Epithelial cell of prostate (primary cell): ENCODE measurements at regions not wholly inside any gene's neighbourhood (a gene's known extent, or its start where the extent isn't known, plus 50 kb on each side); places are given as distances from the start of the nearest gene placed in this dataset.

Source experiments
- DNase-seq: peaks from one replicate; pipeline ENCODE4 v3.0.0-alpha.2; 2011; ENCODE audit warnings: low read depth, low spot score
- H3K27ac ChIP-seq: fragments of 450-650 bp; 2 replicates; pipeline ENCODE4 v1.5.1; 2017; ENCODE audit warnings: mild to moderate bottlenecking

- DNase-seq: no peak
- no peak overlapping the region for H3K27ac ChIP-seq
Observed at GRCh38 chr14:99079061-99079727, 192.8 kb downstream of the BCL11B start.

- no peak for DNase-seq
- H3K27ac ChIP-seq: no peak overlapping the region
Observed at GRCh38 chr14:99080306-99080705, 191.7 kb downstream of the BCL11B start.

DNA sequence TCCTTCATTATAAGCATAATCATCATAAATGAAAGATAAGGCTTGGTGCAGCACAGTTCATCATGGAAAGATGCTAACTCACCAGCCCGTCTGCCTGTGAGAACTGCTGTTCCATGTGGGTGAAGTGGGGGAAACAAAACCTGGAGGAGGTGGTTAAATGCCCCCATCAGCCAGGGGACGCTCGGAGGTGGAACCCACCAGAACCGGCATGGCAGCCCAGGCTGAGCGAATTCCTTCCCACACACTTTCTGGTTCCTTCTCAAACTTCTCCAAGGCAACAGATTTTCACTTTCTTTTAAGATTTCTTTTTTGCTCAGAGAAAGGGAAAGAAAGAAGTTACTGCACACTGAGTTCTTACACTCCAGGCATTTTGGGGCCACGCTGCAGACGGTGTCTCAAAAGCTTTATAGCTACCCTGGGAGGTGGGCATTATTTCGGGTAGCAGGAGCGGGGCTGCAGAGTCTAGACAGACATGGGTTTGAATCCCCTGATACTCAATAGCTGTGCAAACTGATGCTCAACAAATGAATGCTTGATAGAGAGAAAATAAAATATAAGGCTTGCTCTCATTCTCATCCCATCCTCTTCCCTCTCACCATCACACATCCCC is 190.7 kb downstream of the BCL11B start:
- no peak for DNase-seq
- no peak overlapping the region for H3K27ac ChIP-seq

- no peak overlapping the region for H3K27ac ChIP-seq
- DNase-seq: no peak
Observed at GRCh38 chr14:99081880-99082279, 190.1 kb downstream of the BCL11B start.

- H3K27ac ChIP-seq: no peak overlapping the region
- DNase-seq: no peak
Observed at GRCh38 chr14:99093532-99094517, 178.2 kb downstream of the BCL11B start.

DNA sequence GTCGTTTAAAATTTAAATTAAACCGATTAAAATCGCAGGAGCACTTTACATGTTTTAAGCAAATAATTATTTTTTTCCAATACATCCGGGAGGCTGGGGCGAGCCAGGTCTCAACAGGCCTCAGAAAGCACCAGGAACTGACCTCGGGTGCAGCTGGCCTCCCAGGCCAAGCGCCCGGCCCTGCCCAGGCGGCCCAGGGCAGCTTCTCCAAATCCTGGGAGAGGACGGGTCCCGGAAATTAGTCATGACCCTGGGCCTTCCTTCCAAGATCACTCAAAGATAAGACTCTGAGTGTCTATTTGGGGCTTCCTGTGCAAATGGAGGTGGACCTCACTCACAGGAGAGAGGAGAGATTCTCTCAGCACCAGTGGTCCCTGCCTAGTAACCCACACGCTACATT is 177.1 kb downstream of the BCL11B start:
- no peak overlapping the region for H3K27ac ChIP-seq
- no peak for DNase-seq

- no peak for DNase-seq
- no peak overlapping the region for H3K27ac ChIP-seq
Observed at GRCh38 chr14:99095369-99095768, 176.6 kb downstream of the BCL11B start.

- no peak overlapping the region for H3K27ac ChIP-seq
- no peak for DNase-seq
Observed at GRCh38 chr14:99098199-99098598, 173.8 kb downstream of the BCL11B start.

DNA sequence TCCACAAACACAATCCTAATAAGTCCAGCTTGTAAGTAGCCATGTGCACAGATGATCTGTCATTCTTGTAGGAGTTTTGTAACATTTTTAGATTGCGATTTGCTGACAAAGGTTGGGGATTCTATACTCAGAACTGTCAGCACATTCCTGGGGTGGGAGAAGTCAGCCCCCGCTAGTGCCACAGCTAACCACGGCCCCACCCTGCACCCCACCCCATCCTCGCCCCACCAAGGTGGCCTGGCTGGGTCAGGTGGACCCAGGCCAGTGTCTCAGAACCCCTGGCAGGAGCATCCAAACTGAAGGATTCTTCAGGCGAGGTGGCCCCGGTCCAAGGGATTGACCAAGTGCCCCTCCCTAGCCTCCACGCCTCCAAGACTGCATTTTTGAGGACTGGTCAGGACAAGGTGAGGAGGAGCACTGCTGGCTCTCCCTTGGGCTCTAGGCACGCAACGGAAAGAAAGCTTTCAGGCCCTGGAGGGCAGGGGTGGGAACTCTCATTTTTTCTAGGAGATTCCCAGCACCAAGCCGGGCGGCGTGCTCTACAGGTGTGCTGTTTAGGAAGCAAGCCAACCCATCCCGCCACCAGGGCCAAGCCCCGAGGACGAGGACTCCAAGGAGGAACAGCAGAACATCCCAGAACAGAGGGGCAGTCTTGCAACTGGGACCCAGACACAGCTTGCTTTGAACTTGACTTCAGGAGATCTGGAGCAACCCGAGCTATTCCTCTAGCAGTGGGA is 172.8 kb downstream of the BCL11B start:
- H3K27ac ChIP-seq: no peak overlapping the region
- no peak for DNase-seq

DNA sequence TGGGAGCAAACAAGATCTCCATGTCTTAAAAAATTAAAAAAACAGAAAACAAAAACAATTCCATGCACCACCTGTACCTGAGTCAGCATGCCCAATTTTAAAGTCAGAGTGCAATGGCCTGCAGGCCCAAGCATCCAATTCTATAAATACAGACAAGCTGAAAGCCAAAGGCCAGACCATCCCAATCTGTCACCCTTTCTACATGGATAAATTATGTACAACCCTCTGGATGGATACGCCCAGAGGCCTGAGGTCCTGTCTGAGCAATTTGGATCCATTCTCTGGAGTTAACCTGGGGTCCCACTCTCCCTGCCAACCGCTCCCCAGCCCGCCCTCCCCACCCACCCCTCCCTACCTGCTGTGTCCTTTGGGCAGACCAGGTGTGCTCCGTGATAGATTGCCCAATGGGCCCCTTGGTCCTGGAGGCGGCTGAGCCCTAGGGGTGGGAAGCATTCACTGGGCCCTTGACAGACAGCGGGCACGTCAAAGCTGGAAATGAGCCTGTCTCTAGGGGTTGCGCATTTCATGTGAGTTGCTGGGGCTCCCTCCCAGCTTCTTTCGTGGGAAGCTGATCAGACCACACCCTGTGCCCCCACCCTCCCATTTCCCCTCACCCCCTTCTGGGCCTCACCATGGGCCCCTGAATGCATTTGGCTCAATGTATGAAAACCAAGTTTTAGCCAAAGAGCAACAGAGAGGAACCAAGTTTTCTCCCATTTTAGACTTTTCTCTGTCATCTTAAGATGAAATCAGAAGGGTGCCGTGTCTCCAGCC is 171.3 kb downstream of the BCL11B start:
- no peak overlapping the region for H3K27ac ChIP-seq

GRCh38 chr14:99101855-99102461 is 170.0 kb downstream of the BCL11B start:
- H3K27ac ChIP-seq: no peak overlapping the region
- no peak for DNase-seq

More for the DNA sequence above, 171.3 kb downstream of the BCL11B start:
- no peak for DNase-seq

DNA sequence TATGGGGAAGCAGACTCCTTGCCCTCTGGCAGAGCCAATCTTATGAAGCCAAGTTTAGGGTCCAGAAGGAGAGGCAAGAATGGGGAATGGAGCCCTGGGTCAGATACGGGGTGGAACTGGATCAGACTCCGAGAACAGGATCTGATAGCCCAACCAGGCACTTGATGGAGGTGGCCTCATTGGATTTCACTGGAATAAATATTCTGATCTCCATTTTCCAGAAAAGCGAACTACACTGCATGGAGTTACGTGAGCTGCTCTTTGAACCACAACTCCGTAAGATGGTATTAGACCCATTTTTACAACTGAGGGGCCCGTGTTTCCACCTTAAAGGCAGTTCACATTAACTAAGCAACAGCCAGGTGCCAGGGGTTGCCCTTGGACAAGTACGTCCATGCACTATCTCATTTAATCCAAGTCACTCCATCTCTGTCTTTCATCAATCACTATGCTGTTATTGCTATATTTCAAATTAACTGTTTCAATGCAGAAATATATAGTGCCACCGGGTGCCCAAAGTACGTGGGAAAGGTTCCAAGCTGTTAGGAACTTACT is 155.2 kb downstream of the BCL11B start:
- DNase-seq: no peak
- no peak overlapping the region for H3K27ac ChIP-seq

- DNase-seq: no peak
- H3K27ac ChIP-seq: no peak overlapping the region
Observed at GRCh38 chr14:99117671-99118045, 154.3 kb downstream of the BCL11B start.

GRCh38 chr14:99118046-99118721 is 153.8 kb downstream of the BCL11B start:
- no peak for DNase-seq
- H3K27ac ChIP-seq: no peak overlapping the region

DNA sequence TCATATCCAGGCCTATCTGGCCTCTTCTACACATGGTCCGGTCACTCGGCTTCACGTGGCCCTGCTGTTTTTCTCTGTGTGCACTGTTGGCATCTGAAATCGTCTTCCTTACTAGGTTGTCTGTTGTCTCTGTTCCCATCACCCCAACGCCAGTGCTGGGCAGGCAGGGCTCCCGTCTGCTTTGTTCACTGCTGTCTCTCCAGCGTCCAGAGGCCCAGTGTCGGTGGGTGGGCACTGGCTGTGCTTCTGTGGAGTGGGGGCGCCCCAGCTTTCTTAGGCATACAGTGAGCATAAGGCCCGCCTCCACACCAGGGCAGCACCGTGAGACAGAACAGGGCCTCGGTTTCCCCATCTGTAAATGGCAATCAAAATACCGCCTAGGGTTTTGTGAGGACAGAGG is 153.1 kb downstream of the BCL11B start:
- DNase-seq: no peak
- H3K27ac ChIP-seq: no peak overlapping the region
